NCI-H1417 treated with DMSO at 0.1 percent for 48 hours (cell line): ENCODE measurements at regions not wholly inside any gene's neighbourhood (a gene's known extent, or its start where the extent isn't known, plus 50 kb on each side); places are given as distances from the start of the nearest gene placed in this dataset.

ENCODE experiments used
- DNase-seq: peaks from one replicate; lab custom pipeline; 2025; lab: John Stamatoyannopoulos, UW

- DNase-seq = no peak
Measured at GRCh38 chr2:2569306-2569705, 238.2 kb upstream of the MYT1L start.

DNA sequence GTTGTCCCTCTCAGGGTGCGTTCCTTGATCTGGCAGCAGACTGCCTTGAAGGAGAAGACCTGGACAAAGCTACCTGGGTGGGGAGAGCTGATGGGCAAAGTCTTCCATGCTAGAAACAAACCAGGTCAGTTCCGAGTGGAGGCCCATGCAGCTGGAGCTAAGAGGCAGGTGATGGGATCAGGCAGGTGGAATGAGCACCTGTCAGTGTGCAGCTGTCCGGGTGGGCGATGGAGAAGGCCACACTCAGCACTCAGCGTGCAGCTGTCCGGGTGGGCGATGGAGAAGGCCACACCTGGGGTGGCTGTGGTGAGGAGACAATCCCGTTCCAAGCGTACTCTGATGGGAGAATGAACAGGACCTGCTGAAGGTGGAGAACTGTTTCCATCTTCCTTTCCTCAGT, 237.3 kb upstream of the MYT1L start:
- no peak for DNase-seq

DNA sequence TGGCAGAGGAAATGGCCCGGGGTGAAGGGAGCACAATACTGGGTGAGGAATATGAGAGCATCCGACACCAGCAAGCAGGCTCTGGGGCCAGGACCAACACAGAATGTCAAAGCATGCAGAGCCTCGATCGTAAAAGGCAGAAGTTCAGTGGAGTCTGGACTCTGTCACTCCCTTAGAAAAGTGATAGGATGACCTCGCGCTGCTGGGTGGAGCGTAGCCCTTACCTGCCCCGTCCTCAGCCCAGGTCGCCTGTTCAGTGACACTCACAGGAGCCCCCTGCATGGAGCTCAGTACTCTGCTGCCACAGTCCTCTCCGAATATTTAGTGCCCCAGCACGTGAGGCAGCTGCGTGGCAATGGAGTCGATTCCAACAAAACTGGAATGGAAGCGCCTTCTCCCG, 236.7 kb upstream of the MYT1L start:
- no peak for DNase-seq

DNA sequence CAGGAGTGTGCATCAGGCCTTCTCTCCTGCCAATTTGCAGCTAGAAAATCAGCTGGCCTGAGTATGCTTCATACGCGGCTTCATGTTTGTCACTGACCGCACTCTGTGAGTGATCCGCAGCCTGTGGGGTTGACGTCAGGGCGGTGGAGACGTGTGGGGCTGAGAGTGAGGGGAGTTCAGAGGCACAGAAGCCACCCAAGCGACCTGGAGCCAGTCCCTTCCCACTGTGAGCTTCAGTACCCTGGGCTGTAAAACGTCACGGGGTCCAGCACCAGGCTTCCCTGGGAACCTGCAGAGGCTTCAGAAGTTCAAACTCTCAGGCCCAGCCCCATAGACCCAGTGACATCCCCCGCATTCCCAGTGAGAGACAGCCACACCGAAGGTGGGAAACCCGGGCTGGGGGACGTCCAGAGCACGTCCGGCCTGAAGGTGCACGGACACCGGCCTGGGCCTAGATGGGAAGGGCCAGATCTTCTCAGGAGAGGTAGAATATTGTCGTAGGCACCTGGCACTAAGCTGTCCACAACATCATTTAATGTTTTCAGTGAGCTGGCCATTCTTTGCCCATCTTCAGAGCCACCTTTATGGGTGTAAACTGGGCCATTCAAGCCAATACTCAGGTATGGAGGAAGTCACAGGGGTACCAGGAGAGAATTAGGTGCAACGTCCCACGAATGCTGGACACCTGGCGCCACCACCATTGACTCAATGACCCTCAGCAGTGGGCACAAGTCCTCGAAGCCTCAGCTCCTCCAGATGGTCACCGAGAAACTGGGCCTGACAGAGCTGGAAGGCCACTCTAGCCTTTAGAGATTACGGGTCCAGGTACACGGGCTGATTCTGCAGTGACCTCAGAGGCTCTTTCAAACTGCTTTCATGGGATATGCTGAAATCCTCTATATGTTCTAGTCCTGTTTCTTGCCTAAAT, 235.6 kb upstream of the MYT1L start:
- DNase-seq = no peak

GRCh38 chr2:2565671-2566070, 234.6 kb upstream of the MYT1L start:
- no peak for DNase-seq

- DNase-seq = peak; percentile 4
Measured at GRCh38 chr2:2564300-2565078, 233.4 kb upstream of the MYT1L start.

DNA sequence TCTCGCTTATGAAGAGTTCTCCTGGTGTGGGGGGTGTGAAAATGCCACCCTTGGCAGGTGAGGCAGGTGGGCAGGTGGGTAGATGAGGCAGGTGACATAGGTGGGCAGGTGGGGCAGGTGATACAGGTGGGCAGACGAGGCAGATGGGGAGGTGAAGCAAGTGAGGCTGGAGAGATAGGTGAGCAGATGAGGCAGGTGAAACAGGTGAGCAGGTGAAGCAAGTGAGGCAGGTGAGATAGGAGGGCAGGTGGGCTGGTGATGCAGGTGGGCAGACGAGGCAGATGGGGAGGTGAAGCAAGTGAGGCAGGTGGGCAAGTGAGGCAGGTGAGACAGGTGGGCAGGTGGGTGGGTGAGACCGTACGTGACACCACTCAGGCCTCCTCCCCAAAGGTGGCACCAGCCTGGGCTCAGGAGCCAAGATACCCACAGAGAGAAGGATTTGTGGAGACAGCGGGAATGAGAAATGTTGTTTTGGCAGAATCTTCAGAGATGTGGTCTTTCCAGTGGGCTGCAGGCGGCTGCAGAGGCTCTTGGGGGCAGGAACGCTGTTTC, 232.3 kb upstream of the MYT1L start:
- DNase-seq = no peak

DNA sequence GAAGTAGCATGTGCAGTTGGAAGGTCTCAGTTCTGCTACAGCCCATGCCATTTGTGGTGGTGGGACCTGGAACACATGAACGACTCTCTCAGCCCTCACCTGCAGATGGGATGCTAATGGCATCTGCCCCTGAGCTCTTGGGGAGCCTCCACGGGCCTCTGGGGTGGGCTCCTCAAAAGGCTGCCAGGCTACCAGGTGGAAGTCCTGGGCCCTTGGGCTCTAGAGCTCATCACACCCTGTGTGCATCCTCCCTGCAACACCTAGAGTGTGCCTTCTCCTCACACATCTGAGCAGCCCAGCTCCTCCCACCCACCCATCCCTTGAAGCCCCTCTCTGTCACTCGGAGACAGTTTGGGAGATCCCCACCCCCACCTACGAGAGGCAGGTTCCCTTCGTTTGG, 231.8 kb upstream of the MYT1L start:
- no peak for DNase-seq

- no peak for DNase-seq
Measured at GRCh38 chr2:2561346-2562095, 230.4 kb upstream of the MYT1L start.

DNA sequence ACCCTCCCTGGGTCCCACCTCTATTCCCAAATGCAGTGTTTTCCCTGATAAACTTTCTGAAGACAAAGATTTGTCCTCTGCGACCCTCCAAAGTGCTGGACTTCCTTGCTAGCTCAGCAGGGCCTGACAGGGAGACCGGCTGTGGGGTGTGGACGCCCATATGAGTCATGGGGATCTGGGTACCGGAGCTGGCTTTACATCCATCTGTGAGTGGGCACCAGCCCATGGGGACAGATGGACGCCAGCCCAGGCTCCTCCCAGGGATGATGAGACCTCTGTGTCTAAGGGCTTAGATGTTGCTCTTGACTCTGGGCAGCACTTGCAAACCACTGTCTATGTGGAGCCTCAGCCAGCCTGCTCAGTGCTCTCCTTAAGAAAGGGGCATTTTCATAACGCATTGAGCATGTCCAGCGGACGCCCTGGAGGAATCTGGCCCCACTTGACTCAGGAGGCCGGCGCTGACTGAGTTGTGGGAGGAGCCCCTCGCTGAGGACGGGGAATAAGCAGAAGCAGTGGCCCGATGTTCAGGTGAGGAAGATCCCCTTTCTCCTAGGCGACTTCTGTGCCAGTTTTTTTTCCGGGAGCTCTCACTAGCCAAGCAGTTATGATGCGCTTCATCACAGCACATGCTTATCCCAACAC, 229.4 kb upstream of the MYT1L start:
- no peak for DNase-seq

- DNase-seq = no peak
Measured at GRCh38 chr2:2558476-2558875, 227.4 kb upstream of the MYT1L start.

GRCh38 chr2:2557475-2557874, 226.4 kb upstream of the MYT1L start:
- DNase-seq = no peak

DNA sequence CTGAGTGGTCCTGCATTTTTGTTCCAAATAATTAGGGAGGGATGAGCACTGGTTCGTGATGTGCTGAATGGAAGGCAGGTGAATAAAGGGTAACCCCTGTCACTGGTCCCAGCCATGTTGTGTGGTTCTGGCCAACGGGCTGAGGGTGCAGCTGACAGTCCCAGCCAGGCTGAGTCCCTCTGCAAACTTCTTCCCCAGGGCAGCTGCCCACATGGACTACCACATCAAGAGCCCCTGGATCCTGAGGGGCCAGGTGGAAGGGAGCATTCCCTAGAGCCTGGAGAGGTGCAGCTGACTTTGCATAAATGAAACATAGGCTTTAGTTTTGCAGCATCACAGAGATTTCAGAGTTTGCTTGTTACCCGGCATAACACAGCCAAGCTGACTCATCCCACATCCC, 219.8 kb upstream of the MYT1L start:
- DNase-seq = no peak

DNA sequence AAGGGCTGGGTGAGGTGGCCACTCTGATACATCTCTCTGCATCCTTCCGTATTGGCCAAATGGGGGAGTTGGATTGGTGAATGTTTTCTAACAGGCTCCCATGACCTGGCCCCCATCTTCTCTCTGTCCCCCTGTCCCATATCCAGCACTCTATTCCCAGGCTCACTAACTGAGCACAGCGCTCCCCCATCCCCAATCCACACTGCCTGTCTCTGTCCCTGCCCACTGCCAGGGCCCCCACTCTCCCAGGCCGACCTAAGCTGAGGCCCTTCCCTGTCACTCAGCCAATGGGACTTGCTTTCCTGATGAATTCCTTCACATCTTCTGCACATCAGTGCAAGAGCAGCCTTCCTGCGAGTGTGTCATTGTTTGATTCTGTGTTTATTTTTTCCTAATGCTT, 216.8 kb upstream of the MYT1L start:
- DNase-seq = no peak

DNA sequence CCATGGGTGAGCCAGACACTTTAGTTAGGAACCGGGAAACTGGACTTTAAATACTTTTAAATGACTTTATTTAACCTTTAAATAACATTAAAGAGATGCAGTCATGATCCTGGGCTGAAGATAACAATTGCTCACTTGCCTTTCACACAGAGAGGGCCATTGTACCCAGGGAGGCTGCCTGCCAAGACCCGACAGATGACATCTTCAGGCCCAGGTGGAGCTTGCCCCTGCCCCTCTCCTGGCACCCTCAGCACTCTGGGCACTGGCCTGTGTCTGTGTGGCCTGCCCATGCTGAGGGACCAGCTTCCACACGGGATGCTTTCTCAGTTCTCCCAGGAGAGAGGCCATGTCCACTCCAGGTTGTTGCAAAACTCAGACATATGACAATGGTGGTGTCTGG, 216.4 kb upstream of the MYT1L start:
- no peak for DNase-seq

DNA sequence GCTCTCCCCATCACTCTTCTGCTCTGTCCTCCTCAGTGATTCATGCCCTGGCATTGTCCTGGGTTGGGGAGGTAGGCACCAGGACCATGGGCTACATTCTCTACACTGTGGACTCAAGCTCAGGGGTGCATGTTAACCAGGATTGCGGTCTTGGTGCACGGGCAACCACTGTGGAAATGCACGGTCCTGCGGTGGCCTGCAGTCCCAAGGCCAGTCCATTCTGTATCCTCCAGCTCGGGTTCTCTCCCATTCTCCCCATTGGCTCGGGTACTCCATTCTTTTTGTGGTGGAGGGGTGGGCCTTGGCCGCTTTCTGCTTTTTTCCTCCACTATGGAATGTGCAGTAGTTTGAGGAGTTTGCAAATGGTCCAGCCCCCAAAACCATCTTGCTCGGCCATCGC, 215.0 kb upstream of the MYT1L start:
- DNase-seq = no peak

- DNase-seq = peak; percentile 69
Measured at GRCh38 chr2:2542966-2543611, 212.0 kb upstream of the MYT1L start.

GRCh38 chr2:2542316-2542715, 211.2 kb upstream of the MYT1L start:
- no peak for DNase-seq

DNA sequence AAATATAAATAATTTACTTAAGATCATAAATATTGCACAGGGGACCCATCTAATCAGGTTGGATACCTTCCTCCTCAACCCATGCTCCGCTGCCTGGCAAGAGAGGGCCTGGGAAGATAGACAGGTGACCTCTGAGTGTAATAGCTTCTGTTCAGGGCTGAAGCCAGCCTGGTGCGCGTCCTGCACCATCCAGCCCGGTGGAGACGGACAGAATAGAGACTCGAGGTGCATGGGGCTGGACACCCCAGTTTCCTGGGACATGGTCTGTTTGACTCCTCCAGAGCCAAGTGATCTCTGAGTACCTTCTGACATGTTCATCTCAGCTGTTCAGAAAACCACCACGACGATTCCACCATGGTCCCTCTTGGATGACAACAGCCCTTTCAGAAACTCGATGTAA, 209.3 kb upstream of the MYT1L start:
- no peak for DNase-seq

- DNase-seq = no peak
Measured at GRCh38 chr2:2536416-2537056, 205.5 kb upstream of the MYT1L start.

DNA sequence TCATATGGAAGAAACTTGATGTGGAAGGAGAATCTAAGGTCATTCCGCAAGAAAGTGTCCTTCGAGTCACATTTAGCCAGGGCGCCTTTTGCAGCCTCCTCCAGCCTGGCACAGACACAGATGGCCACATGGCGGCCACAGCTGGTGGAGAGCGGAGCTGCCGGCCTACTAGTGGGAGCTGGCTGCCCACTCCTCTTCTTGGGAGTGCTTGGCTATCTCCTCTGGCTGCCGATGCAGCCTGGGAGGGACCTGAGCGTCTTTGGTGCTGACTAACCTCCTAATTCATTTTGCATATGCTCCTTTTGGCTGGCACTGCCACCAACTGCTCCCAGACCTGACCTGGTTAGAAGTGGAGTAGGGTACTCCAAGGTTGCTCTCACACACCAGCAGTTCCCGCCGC, 199.3 kb upstream of the MYT1L start:
- no peak for DNase-seq
